ENCODE measurements at regions not wholly inside any gene's neighbourhood (a gene's known extent, or its start where the extent isn't known, plus 50 kb on each side); places are given as distances from the start of the nearest gene placed in this dataset.

DNA sequence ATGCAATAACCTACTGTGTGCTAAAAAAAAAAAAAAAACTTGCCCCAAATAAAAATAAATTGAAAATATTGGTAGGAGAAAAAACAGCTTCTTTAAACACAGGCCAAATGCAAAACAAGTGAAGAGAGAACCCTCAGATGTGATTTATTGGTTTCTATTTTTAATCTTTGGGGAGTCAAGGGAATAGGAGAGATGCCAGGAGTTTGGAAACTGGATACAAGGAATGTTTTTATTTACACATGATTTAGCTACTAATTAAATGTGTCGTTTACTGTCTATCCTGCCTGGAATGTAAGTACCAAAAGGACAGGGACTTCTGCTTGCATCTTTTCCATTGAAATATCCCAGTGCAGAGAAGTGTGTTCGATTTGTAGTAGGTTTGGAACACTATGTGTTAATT, 810.7 kb downstream of the MAFB start:
- Histone ChIP-seq H3K79me1 (ENCODE audit: low read depth, low read length) (no peaks in the 10 kb centered on the region), H2BK20ac (ENCODE audit: low read length) (no peak overlapping the region), H3K4me1 (replicated peaks in 1 of 4; ENCODE audit: control insufficient read depth in 3 of 4, insufficient read depth in 4 of 4, low read length in 3 of 4) (no peaks in the 10 kb centered on the region; a peak in 1 of 7 replicates), H2BK120ac (replicated peaks; ENCODE audit: low read depth, low read length) (no peak overlapping the region), H3K4ac (replicated peaks; ENCODE audit: insufficient read length, low read depth, low read length) (no peak overlapping the region), H2AK5ac (ENCODE audit: low read depth, low read length) (no peak overlapping the region), H2BK15ac (ENCODE audit: low read length) (no peak overlapping the region), H3K18ac (ENCODE audit: extremely low read depth, low read length) (no peak overlapping the region), H3K27me3 (replicated peaks in 1 of 4; ENCODE audit: control insufficient read depth in 3 of 4, extremely low read depth in 1 of 4, insufficient read depth in 3 of 4, low read length in 3 of 4) (no peaks in the 10 kb centered on the region), H3K4me3 (ENCODE audit: extremely low read depth in 1 of 4, insufficient read depth in 2 of 4, low read depth in 3 of 4, low read length in 4 of 4) (no peak overlapping the region), H4K5ac (ENCODE audit: insufficient read length, low read depth, low read length) (no peak overlapping the region), H3K4me2 (ENCODE audit: insufficient read depth in 1 of 2, low read depth in 2 of 2, low read length in 2 of 2) (no peak overlapping the region), H3K14ac (ENCODE audit: insufficient read length) (no peak overlapping the region), H4K91ac (replicated peaks; ENCODE audit: insufficient read length, low read length) (no peak overlapping the region), H3K9ac (replicated peaks in 1 of 4; ENCODE audit: extremely low read depth in 1 of 4, low read depth in 3 of 4, low read length in 3 of 4) (no peak overlapping the region), H3K79me2 (ENCODE audit: control insufficient read depth in 1 of 2, insufficient read depth in 2 of 2, low read length in 2 of 2) (no peaks in the 10 kb centered on the region), H3K36me3 (ENCODE audit: control insufficient read depth in 2 of 4, insufficient read depth in 4 of 4, low read length in 3 of 4) (no peaks in the 10 kb centered on the region), H2BK5ac (ENCODE audit: low read depth, low read length) (no peak overlapping the region), H3K27ac (ENCODE audit: low read depth, low read length) (no peak overlapping the region), H4K20me1 (replicated peaks in 1 of 2; ENCODE audit: control insufficient read depth in 1 of 2, insufficient read depth in 2 of 2, low read length in 2 of 2) (no peaks in the 10 kb centered on the region), H2AFZ (ENCODE audit: low read length) (no peak overlapping the region), H2BK12ac (ENCODE audit: low read depth, low read length) (no peak overlapping the region), H3K9me3 (ENCODE audit: insufficient read depth in 2 of 2, low read depth in 1 of 2, low read length in 1 of 2) (peaks cover 7 to 8% of the 10 kb centered on the region in 2 experiments; a peak in 3 of 4 replicates), H3K23ac (ENCODE audit: insufficient read length) (no peak overlapping the region), H3K56ac (replicated peaks; ENCODE audit: insufficient read length, low read depth, low read length) (no peak overlapping the region), H4K8ac (ENCODE audit: extremely low read depth, insufficient read depth, low read length) (no peak overlapping the region), H3K23me2 (ENCODE audit: low read depth, low read length) (no peaks in the 10 kb centered on the region)
- POLR2A ChIA-PET (ENCODE audit: partially characterized antibody): no interaction called here
- FAIRE-seq (no peak), DNase-seq (ENCODE audit: low read depth in 1 of 2, low spot score in 2 of 2) (no peak)
- CTCF ChIA-PET (ENCODE audit: partially characterized antibody): interaction anchor here (0.6 to 1.7 kb wide), 7 partner anchors 128 to 811 kb away, joined by 3 to 4 read pairs (median 3); partner anchors contain the start of gene MAFB
- 86% methylated on average over 2 of the region's 2 CpGs; no CpG with 5 or more reads in 1 of the 2 experiments for WGBS, 2 experiments (ENCODE audit: extremely low coverage in 1 of 2, insufficient coverage in 1 of 2, insufficient read length in 1 of 2, insufficient replicate concordance in 2 of 2, low coverage in 1 of 2, low lambda C conversion rate in 2 of 2, missing lambda C conversion rate in 1 of 2)
- TF ChIP-seq, protein P1, sequence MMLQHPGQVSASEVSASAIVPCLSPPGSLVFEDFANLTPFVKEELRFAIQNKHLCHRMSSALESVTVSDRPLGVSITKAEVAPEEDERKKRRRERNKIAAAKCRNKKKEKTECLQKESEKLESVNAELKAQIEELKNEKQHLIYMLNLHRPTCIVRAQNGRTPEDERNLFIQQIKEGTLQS (IDR thresholded peaks at IDR 0.05; ENCODE audit: insufficient read depth, low read depth, low read length): no peak
- TF ChIP-seq JUND (IDR thresholded peaks at IDR 0.05; ENCODE audit: low read length): no peak
- no peak for TF ChIP-seq HDAC2 (IDR thresholded peaks at IDR 0.05; ENCODE audit: borderline replicate concordance in 1 of 2, low read depth in 2 of 2, low read length in 2 of 2)
- no peak for TF ChIP-seq RXRA (IDR thresholded peaks at IDR 0.05; ENCODE audit: insufficient read depth, low read depth, low read length)
- TF ChIP-seq RBBP5 (IDR thresholded peaks at IDR 0.05; ENCODE audit: borderline replicate concordance, low read depth, low read length): no peak
- TF ChIP-seq, protein P2, sequence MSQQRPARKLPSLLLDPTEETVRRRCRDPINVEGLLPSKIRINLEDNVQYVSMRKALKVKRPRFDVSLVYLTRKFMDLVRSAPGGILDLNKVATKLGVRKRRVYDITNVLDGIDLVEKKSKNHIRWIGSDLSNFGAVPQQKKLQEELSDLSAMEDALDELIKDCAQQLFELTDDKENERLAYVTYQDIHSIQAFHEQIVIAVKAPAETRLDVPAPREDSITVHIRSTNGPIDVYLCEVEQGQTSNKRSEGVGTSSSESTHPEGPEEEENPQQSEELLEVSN (IDR thresholded peaks at IDR 0.05): no peak
- no peak for TF ChIP-seq TBP (IDR thresholded peaks at IDR 0.05; ENCODE audit: low read depth, low read length)
- no peak for TF ChIP-seq TCF12 (IDR thresholded peaks at IDR 0.05; ENCODE audit: low read depth, low read length)
- no peak for TF ChIP-seq SUZ12 (IDR thresholded peaks at IDR 0.05; ENCODE audit: low read length)
- no peak for TF ChIP-seq CBX8 (IDR thresholded peaks at IDR 0.05; ENCODE audit: borderline replicate concordance, low read depth, low read length)
- TF ChIP-seq SRF (IDR thresholded peaks at IDR 0.05; ENCODE audit: low read depth, low read length): no peak
- TF ChIP-seq CBX5 (IDR thresholded peaks at IDR 0.05; ENCODE audit: low read depth, low read length): no peak
